GM19023 (cell line): ENCODE measurements at regions not wholly inside any gene's neighbourhood (a gene's known extent, or its start where the extent isn't known, plus 50 kb on each side); places are given as distances from the start of the nearest gene placed in this dataset.

ENCODE experiments used
- ATAC-seq: cut with Tn5 transposase; IDR thresholded peaks from one replicate; pipeline ENCODE4 v1.9.1; 2021; ENCODE audit warnings: mild to moderate bottlenecking, moderate library complexity; ENCODE audit not compliant: unreplicated experiment

DNA sequence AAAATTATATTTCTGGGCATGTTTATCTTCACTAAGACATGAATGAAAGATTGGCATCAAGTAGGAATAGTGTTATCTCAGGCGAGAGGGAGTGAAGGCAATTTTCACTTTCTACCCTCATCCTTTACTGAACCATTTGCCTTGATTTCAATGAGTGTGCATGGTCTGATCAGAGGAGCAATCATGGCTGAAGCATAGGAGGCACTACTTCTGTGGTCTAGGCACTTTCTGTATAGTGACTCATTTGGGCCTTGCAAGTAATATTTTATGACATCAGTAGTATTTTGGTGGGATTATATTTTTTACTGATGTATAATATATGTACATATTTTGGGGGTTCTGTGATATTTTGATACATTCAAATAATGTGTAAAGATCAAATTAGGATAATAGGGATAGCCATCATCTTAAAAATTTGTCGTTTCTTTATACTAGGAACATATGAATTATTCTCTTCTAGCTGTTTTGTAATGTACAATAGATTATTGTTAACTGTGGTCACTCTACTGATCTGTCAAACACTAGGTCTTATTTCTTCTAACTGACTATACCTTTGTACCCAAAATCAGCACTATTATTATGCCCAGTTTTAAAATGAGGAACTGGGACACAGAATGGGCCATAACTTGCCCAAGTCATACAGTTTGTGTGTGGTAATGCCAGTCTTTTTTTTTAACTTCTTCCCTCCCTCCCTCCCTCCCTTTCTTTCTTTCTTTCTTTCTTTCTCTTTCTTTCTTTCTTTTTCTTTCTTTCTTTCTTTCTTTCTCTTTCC, 101.9 kb downstream of the RAB11FIP2 start:
- ATAC-seq = no peak

DNA sequence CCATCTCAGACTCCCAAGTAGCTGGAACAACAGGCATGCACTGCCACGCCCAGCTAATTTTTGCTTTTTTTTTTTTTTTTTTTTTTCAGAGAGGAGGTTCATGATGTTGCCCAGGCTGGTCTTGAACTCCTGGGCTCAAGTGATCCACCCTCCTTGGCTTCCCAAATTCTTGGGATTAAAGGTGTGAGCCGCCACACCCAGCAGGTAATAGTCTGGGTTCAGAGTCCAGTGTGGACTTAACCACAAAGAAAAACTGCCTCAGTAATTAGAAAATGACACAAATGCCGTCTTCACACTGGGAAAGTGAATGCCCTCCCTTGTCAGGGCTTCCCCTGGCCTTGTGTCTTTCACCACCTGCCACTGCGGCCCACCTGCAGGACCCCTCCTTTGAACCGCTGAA, 101.1 kb downstream of the RAB11FIP2 start:
- ATAC-seq = no peak

DNA sequence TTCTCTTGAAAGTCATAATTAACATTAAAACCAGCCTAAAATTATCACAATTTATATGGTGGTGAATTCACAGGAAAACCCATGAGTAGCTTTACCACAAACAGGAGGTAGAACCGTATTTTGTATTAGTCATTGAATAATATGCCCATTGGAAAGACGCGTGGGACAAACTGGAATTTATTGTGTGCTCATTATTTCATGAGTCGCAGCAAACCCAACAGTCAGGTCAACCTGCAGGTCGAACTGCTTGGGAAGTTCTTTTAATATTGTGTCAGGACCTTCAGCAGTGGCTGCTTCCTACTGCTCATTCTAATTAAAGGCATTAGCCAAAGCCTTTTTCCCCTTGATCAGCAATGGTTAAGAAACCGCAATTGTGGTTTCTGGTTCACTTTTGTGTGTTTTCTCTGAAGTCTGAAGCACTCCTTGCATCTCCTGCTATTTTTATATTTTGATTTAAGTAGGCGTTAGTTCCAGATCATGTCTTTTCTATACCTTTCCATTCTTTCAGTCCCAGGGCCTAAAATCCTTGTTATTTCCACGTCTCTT, 100.1 kb downstream of the RAB11FIP2 start:
- no peak for ATAC-seq

DNA sequence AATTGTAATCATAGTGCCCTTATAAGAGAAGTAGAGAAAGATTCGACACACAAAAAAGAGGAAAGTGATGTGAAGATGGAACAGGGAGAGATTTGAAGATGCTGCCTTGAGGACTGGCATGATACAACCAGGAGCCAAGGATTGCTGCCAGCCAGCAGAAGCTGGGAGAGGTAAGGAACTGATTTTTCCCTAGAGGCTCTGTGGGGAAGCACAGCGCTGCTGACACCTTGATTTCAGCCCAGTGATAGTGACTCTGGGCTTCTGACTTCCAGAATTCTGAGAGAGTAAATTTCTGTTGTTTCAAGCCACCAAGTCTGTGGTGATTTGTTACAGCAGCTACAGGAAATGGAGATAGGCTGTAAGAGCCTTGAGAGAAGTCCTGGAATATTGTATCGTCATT, 98.2 kb downstream of the RAB11FIP2 start:
- ATAC-seq = no peak

DNA sequence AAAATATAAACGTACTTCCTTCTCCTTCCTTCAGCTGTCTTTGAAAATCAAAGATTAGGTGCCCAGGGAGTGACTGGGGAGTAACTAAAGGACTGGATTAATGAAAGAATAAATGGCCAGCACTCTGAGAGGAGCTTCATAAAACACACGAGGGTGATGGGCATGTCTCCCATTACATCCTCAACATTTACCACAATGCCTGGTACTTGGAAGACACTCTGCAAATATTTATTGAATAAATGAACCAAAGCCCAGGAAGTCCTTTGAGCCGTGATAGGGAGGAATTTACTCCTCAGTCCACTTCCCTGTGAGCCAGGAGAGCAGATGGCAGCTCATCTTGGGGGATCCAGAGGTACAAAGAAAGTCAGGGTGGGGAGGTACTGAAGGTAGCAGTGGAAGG, 96.3 kb downstream of the RAB11FIP2 start:
- ATAC-seq = no peak
